GM23338 (cell line): ENCODE measurements at regions not wholly inside any gene's neighbourhood (a gene's known extent, or its start where the extent isn't known, plus 50 kb on each side); places are given as distances from the start of the nearest gene placed in this dataset.

Experiments
- ATAC-seq: fragments of 200-7000 bp; cut with Tn5 transposase; 3 replicates; pipeline ENCODE4 v1.9.1; 2020
- DNase-seq: peaks from one replicate; pipeline ENCODE4 v3.0.0-alpha.2; 2015; ENCODE audit warnings: low spot score
- H2AFZ ChIP-seq: fragments of 200-600 bp; sonication (generic); 2 replicates; pipeline ENCODE4 v1.8.0; 2016; ENCODE audit warnings: antibody characterized with exemption, mild to moderate bottlenecking, moderate library complexity
- H3F3A ChIP-seq: fragments of 200-600 bp; sonication (generic); replicated peaks from 2 replicates; pipeline ENCODE4 v1.8.0; 2017; ENCODE audit warnings: antibody characterized with exemption, mixed run types, low read depth
- H3K27ac ChIP-seq: fragments of 200-600 bp; sonication (generic); 2 replicates; pipeline ENCODE4 v1.6.1; 2016; ENCODE audit warnings: low read depth
- H3K27me3 ChIP-seq: fragments of 200-600 bp; sonication (generic); 2 replicates; pipeline ENCODE4 v1.8.0; 2016; ENCODE audit warnings: mild to moderate bottlenecking, mixed run types, moderate library complexity; ENCODE audit not compliant: insufficient read depth
- H3K36me3 ChIP-seq: fragments of 200-600 bp; sonication (generic); 2 replicates; pipeline ENCODE4 v1.8.0; 2016; ENCODE audit warnings: mild to moderate bottlenecking; ENCODE audit not compliant: insufficient read depth
- H3K4me1 ChIP-seq: fragments of 200-600 bp; sonication (generic); 2 replicates; pipeline ENCODE4 v1.8.0; 2016; ENCODE audit warnings: mild to moderate bottlenecking, moderate library complexity; ENCODE audit not compliant: insufficient read depth
- H3K4me2 ChIP-seq: fragments of 200-600 bp; sonication (generic); 2 replicates; pipeline ENCODE4 v1.7.1; 2017; ENCODE audit warnings: mixed run types
- H3K4me3 ChIP-seq: fragments of 200-600 bp; sonication (generic); 2 replicates; pipeline ENCODE4 v1.6.1; 2016; ENCODE audit warnings: mixed run types
- H3K79me2 ChIP-seq: fragments of 200-600 bp; sonication (generic); replicated peaks from 2 replicates; pipeline ENCODE4 v1.8.0; 2017; ENCODE audit warnings: mild to moderate bottlenecking; ENCODE audit not compliant: insufficient read depth
- H3K9me2 ChIP-seq: fragments of 200-600 bp; sonication (generic); 2 replicates; pipeline ENCODE4 v1.8.0; 2017; ENCODE audit not compliant: insufficient read depth
- H4K20me1 ChIP-seq: fragments of 200-600 bp; sonication (generic); replicated peaks from 2 replicates; pipeline ENCODE4 v1.8.0; 2017; ENCODE audit warnings: mild to moderate bottlenecking; ENCODE audit not compliant: insufficient read depth
- H3K27ac Mint-ChIP-seq: 2 replicates; pipeline ENCODE4 v1.8.0; 2020; ENCODE audit warnings: inconsistent platforms, mild to moderate bottlenecking, moderate library complexity, mixed read lengths
- H3K27me3 Mint-ChIP-seq: 3 replicates; pipeline ENCODE4 v1.8.0; 2022; ENCODE audit warnings: low read depth, mild to moderate bottlenecking, moderate library complexity, mixed read lengths, inconsistent platforms; ENCODE audit not compliant: insufficient read depth, poor library complexity
- H3K36me3 Mint-ChIP-seq: 3 replicates; pipeline ENCODE4 v1.8.0; 2021; ENCODE audit warnings: low read depth, mild to moderate bottlenecking, inconsistent platforms, moderate library complexity, mixed read lengths
- H3K4me1 Mint-ChIP-seq: 3 replicates; pipeline ENCODE4 v1.8.0; 2020; ENCODE audit warnings: mild to moderate bottlenecking, inconsistent platforms, mixed read lengths
- H3K4me3 Mint-ChIP-seq: 3 replicates; pipeline ENCODE4 v1.8.0; 2021; ENCODE audit warnings: moderate library complexity, mild to moderate bottlenecking, inconsistent platforms, mixed read lengths
- H3K9me3 Mint-ChIP-seq: 3 replicates; pipeline ENCODE4 v1.8.0; 2020; ENCODE audit warnings: moderate library complexity, mild to moderate bottlenecking, inconsistent platforms, mixed read lengths
- CREB1 ChIP-seq: fragments of 250-450 bp; sonication (Bioruptor Pico); IDR thresholded peaks from 2 replicates; pipeline ENCODE4 v1.5.0; 2020; ENCODE audit warnings: low read depth, mild to moderate bottlenecking, moderate library complexity
- EZH2 ChIP-seq: fragments of 200-600 bp; sonication (generic); IDR thresholded peaks from one replicate; pipeline ENCODE4 v1.8.0; 2017; ENCODE audit warnings: antibody characterized with exemption, mild to moderate bottlenecking, low read depth; ENCODE audit not compliant: unreplicated experiment
- EZH2phosphoT487 ChIP-seq: fragments of 200-600 bp; sonication (generic); IDR thresholded peaks from one replicate; pipeline ENCODE4 v1.8.1; 2018; ENCODE audit warnings: antibody characterized with exemption; ENCODE audit not compliant: unreplicated experiment
- JUNB ChIP-seq: IDR thresholded peaks from one replicate; pipeline ENCODE4 v1.6.1; 2016; ENCODE audit warnings: antibody characterized with exemption; ENCODE audit not compliant: unreplicated experiment
- NANOG ChIP-seq: IDR thresholded peaks from 2 replicates; pipeline ENCODE4 v1.6.1; 2016; ENCODE audit warnings: antibody characterized with exemption, borderline replicate concordance
- POLR2AphosphoS5 ChIP-seq: IDR thresholded peaks from 2 replicates; pipeline ENCODE4 v1.6.1; 2016; ENCODE audit warnings: antibody characterized with exemption, low read depth
- STAT1 ChIP-seq: IDR thresholded peaks from one replicate; pipeline ENCODE4 v1.6.1; 2016; ENCODE audit warnings: antibody characterized with exemption; ENCODE audit not compliant: unreplicated experiment
- ZNF114 ChIP-seq: fragments of 250-450 bp; sonication (Bioruptor Pico); IDR thresholded peaks from 2 replicates; pipeline ENCODE4 v1.5.0; 2020; ENCODE audit warnings: mild to moderate bottlenecking, moderate library complexity
- ZNF331 ChIP-seq: fragments of 250-450 bp; sonication (Bioruptor Pico); IDR thresholded peaks from 2 replicates; pipeline ENCODE4 v1.5.0; 2020; ENCODE audit warnings: low read depth, mild to moderate bottlenecking, moderate library complexity
- TF ChIP-seq, protein P1 (sequence below), 2 experiments: fragments of 200-600 bp in 1 of 2; sonication (generic) in 1 of 2; conservative IDR thresholded peaks; 2 replicates each; pipeline versions ENCODE4 v1.5.1 to v1.6.1; 2016 to 2017; ENCODE audit warnings: antibody characterized with exemption in 2 of 2, low read depth in 2 of 2, mild to moderate bottlenecking in 2 of 2, moderate library complexity in 1 of 2
- TF ChIP-seq, protein P2 (sequence below): IDR thresholded peaks from one replicate; pipeline ENCODE4 v1.6.1; 2018; ENCODE audit warnings: antibody characterized with exemption; ENCODE audit not compliant: unreplicated experiment
- TF ChIP-seq, protein P3 (sequence below): fragments of 250-450 bp; sonication (Bioruptor Pico); IDR thresholded peaks from 2 replicates; pipeline ENCODE4 v1.5.0; 2020; ENCODE audit warnings: mild to moderate bottlenecking, moderate library complexity
- TF ChIP-seq, protein P4 (sequence below): IDR thresholded peaks from 2 replicates; pipeline ENCODE4 v1.6.1; 2016; ENCODE audit warnings: antibody characterized with exemption

DNA sequence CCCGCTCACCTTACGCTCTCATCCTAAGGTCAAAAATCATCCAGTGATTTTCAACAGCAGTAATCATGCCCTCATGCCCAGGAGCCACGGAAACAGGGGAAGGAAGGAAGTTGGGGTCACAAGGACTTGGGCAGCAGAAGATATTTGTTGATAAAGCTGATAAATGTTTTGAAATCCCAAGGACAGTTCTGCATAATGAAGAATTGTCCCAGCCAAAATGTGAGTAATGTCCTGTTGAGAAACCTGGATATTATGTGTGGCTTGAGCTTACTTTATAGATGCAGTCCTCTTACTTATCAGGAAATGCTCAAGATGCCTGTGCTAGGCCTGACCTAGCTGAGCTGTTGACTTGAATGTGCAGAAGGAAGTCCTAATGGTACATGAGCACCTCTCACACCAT is 263.0 kb upstream of the ZFP42 start (continued):
- TF ChIP-seq, protein P1, sequence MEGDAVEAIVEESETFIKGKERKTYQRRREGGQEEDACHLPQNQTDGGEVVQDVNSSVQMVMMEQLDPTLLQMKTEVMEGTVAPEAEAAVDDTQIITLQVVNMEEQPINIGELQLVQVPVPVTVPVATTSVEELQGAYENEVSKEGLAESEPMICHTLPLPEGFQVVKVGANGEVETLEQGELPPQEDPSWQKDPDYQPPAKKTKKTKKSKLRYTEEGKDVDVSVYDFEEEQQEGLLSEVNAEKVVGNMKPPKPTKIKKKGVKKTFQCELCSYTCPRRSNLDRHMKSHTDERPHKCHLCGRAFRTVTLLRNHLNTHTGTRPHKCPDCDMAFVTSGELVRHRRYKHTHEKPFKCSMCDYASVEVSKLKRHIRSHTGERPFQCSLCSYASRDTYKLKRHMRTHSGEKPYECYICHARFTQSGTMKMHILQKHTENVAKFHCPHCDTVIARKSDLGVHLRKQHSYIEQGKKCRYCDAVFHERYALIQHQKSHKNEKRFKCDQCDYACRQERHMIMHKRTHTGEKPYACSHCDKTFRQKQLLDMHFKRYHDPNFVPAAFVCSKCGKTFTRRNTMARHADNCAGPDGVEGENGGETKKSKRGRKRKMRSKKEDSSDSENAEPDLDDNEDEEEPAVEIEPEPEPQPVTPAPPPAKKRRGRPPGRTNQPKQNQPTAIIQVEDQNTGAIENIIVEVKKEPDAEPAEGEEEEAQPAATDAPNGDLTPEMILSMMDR (conservative IDR thresholded peaks at IDR 0.05; ENCODE audit: low read depth in 2 of 2), result no peak
- TF ChIP-seq NANOG, result no peak
- TF ChIP-seq, protein P2, sequence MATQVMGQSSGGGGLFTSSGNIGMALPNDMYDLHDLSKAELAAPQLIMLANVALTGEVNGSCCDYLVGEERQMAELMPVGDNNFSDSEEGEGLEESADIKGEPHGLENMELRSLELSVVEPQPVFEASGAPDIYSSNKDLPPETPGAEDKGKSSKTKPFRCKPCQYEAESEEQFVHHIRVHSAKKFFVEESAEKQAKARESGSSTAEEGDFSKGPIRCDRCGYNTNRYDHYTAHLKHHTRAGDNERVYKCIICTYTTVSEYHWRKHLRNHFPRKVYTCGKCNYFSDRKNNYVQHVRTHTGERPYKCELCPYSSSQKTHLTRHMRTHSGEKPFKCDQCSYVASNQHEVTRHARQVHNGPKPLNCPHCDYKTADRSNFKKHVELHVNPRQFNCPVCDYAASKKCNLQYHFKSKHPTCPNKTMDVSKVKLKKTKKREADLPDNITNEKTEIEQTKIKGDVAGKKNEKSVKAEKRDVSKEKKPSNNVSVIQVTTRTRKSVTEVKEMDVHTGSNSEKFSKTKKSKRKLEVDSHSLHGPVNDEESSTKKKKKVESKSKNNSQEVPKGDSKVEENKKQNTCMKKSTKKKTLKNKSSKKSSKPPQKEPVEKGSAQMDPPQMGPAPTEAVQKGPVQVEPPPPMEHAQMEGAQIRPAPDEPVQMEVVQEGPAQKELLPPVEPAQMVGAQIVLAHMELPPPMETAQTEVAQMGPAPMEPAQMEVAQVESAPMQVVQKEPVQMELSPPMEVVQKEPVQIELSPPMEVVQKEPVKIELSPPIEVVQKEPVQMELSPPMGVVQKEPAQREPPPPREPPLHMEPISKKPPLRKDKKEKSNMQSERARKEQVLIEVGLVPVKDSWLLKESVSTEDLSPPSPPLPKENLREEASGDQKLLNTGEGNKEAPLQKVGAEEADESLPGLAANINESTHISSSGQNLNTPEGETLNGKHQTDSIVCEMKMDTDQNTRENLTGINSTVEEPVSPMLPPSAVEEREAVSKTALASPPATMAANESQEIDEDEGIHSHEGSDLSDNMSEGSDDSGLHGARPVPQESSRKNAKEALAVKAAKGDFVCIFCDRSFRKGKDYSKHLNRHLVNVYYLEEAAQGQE, result no peak
- no peak for TF ChIP-seq ZNF331 (CRISPR knock-in tag)
- TF ChIP-seq EZH2phosphoT487, result no peak
- TF ChIP-seq JUNB, result no peak
- no peak for TF ChIP-seq ZNF114 (CRISPR knock-in tag)

DNA sequence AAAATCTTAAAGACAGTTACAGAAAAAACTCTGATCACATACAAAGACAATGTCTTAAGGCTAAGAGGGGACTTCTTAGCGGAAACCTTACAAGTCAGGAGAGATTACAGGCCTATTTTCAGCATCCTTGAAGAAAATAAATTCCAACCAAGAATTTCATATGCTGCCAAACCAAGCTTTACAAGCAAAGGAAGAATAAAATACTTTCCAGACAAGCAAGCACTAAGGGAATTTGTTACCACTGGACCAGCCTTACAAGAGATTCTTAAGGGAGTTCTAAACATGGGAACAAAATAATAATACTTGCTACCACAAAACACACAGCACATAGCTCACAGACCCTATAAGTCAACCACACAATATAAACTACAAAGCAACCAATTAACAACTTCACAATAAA is 255.8 kb upstream of the ZFP42 start:
- Histone ChIP-seq H3K4me3 (no peak overlapping the region), H3K9me2 (peaks cover 4% of the 10 kb centered on the region; the same call in 1 of the 2 replicates), H4K20me1 (no peaks in the 10 kb centered on the region), H3F3A (no peaks in the 10 kb centered on the region), H3K79me2 (no peaks in the 10 kb centered on the region), H2AFZ (no peak overlapping the region), H3K27me3 (no peaks in the 10 kb centered on the region), H3K36me3 (no peaks in the 10 kb centered on the region), H3K4me1 (no peaks in the 10 kb centered on the region), H3K4me2 (no peak overlapping the region), H3K27ac (no peak overlapping the region)
- Mint-ChIP-seq H3K9me3 (peaks cover 36% of the 10 kb centered on the region), H3K27ac (no peak overlapping the region), H3K4me3 (no peak overlapping the region), H3K4me1 (no peaks in the 10 kb centered on the region), H3K27me3 (no peaks in the 10 kb centered on the region), H3K36me3 (peaks cover 5% of the 10 kb centered on the region; the same call in 2 of the 3 replicates)
- DNase-seq (no peak), ATAC-seq (no peak)
- TF ChIP-seq EZH2 (no peak), ZNF331 (CRISPR knock-in tag) (no peak), NANOG (no peak), JUNB (no peak), EZH2phosphoT487 (no peak), POLR2AphosphoS5 (no peak), ZNF114 (CRISPR knock-in tag) (no peak), STAT1 (no peak), CREB1 (CRISPR knock-in tag) (no peak)
- TF ChIP-seq, protein P3, sequence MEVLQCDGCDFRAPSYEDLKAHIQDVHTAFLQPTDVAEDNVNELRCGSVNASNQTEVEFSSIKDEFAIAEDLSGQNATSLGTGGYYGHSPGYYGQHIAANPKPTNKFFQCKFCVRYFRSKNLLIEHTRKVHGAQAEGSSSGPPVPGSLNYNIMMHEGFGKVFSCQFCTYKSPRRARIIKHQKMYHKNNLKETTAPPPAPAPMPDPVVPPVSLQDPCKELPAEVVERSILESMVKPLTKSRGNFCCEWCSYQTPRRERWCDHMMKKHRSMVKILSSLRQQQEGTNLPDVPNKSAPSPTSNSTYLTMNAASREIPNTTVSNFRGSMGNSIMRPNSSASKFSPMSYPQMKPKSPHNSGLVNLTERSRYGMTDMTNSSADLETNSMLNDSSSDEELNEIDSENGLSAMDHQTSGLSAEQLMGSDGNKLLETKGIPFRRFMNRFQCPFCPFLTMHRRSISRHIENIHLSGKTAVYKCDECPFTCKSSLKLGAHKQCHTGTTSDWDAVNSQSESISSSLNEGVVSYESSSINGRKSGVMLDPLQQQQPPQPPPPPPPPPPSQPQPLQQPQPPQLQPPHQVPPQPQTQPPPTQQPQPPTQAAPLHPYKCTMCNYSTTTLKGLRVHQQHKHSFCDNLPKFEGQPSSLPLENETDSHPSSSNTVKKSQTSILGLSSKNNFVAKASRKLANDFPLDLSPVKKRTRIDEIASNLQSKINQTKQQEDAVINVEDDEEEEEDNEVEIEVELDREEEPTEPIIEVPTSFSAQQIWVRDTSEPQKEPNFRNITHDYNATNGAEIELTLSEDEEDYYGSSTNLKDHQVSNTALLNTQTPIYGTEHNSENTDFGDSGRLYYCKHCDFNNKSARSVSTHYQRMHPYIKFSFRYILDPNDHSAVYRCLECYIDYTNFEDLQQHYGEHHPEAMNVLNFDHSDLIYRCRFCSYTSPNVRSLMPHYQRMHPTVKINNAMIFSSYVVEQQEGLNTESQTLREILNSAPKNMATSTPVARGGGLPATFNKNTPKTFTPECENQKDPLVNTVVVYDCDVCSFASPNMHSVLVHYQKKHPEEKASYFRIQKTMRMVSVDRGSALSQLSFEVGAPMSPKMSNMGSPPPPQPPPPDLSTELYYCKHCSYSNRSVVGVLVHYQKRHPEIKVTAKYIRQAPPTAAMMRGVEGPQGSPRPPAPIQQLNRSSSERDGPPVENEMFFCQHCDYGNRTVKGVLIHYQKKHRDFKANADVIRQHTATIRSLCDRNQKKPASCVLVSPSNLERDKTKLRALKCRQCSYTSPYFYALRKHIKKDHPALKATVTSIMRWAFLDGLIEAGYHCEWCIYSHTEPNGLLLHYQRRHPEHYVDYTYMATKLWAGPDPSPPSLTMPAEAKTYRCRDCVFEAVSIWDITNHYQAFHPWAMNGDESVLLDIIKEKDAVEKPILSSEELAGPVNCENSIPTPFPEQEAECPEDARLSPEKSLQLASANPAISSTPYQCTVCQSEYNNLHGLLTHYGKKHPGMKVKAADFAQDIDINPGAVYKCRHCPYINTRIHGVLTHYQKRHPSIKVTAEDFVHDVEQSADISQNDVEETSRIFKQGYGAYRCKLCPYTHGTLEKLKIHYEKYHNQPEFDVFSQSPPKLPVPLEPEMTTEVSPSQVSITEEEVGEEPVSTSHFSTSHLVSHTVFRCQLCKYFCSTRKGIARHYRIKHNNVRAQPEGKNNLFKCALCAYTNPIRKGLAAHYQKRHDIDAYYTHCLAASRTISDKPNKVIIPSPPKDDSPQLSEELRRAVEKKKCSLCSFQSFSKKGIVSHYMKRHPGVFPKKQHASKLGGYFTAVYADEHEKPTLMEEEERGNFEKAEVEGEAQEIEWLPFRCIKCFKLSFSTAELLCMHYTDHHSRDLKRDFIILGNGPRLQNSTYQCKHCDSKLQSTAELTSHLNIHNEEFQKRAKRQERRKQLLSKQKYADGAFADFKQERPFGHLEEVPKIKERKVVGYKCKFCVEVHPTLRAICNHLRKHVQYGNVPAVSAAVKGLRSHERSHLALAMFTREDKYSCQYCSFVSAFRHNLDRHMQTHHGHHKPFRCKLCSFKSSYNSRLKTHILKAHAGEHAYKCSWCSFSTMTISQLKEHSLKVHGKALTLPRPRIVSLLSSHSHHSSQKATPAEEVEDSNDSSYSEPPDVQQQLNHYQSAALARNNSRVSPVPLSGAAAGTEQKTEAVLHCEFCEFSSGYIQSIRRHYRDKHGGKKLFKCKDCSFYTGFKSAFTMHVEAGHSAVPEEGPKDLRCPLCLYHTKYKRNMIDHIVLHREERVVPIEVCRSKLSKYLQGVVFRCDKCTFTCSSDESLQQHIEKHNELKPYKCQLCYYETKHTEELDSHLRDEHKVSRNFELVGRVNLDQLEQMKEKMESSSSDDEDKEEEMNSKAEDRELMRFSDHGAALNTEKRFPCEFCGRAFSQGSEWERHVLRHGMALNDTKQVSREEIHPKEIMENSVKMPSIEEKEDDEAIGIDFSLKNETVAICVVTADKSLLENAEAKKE, result no peak
- TF ChIP-seq, protein P4, sequence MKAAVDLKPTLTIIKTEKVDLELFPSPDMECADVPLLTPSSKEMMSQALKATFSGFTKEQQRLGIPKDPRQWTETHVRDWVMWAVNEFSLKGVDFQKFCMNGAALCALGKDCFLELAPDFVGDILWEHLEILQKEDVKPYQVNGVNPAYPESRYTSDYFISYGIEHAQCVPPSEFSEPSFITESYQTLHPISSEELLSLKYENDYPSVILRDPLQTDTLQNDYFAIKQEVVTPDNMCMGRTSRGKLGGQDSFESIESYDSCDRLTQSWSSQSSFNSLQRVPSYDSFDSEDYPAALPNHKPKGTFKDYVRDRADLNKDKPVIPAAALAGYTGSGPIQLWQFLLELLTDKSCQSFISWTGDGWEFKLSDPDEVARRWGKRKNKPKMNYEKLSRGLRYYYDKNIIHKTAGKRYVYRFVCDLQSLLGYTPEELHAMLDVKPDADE, result no peak
